ENCODE measurements at regions not wholly inside any gene's neighbourhood (a gene's known extent, or its start where the extent isn't known, plus 50 kb on each side); places are given as distances from the start of the nearest gene placed in this dataset.

- TF ChIP-seq GATA3 (IDR thresholded peaks at IDR 0.05; ENCODE audit: low read depth, low read length), result no peak
- no peak for TF ChIP-seq GATA2 (IDR thresholded peaks at IDR 0.05; ENCODE audit: low read depth, low read length)
Observed at GRCh38 chr4:132108784-132109183, 1040.3 kb upstream of the PCDH10 start.

Data from SH-SY5Y (cell line).